Lower leg skin (tissue), 4 donors: ENCODE measurements at regions not wholly inside any gene's neighbourhood (a gene's known extent, or its start where the extent isn't known, plus 50 kb on each side); places are given as distances from the start of the nearest gene placed in this dataset.
"Not testable (repeated sequence)": the region's sequence is repeated elsewhere in the genome, so short reads cannot be mapped to it uniquely, and the experiment has no call there.

Experiments used
- DNase-seq, 2 donors: peaks; one replicate each; pipeline ENCODE4 v3.0.0-alpha.2; 2019; ENCODE audit warnings: low spot score in 2 of 2
- H3K4me3 ChIP-seq: fragments of 200-600 bp; sonication (generic); 2 replicates; pipeline ENCODE4 v1.5.1; 2017; ENCODE audit warnings: mild to moderate bottlenecking, low read depth; ENCODE audit not compliant: poor library complexity, severe bottlenecking
- POLR2A ChIP-seq, 2 donors: fragments of 450-650 bp; IDR thresholded peaks; one replicate each; pipeline ENCODE4 v1.6.1; 2016 to 2017; ENCODE audit warnings: antibody characterized with exemption in 2 of 2, mild to moderate bottlenecking in 1 of 2, moderate library complexity in 1 of 2
- WGBS, 2 donors: methylation state at CpG; one replicate each; pipeline ENCODE4 v1.1.5; 2018; 5-methylcytosine and 5-hydroxymethylcytosine counted together
- intact Hi-C: fragments of 100-400 bp; cut with DNase I; formaldehyde crosslinking; loops from one replicate; pipeline ENCODE4 v1.15.0; 2023; ENCODE audit warnings: low total_unique reads
- TF ChIP-seq, protein P1 (sequence below), 3 donors: fragments of 450-650 bp; IDR thresholded peaks; one replicate each; pipeline ENCODE4 v1.5.1; 2016; ENCODE audit warnings: antibody characterized with exemption in 3 of 3, mild to moderate bottlenecking in 3 of 3, moderate library complexity in 2 of 3

DNA sequence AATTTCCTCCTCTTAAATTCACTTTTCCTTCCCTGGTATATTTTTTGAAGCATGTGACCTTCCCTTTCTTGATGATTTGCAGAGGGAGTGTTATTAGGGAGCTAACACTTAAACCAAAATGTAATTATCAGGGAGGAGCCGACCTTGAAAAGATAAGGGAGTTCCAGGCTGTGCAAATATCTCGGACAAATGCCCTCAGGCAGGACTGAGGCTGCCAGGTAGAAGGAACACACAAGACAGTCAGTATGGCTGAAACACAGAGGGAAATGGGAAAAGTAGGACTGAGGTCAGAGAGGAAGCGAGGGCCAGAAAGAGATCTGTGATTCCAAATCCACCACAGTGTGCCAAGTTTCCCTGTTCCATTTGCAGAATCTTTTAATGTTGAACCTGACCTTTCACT, 221.0 kb downstream of the CNTN3 start:
- intact Hi-C loops: no loop called here
- whole genome bisulfite sequencing, 2 donors: 43 to 46% methylated on average over 3 of the region's 3 CpGs
- DNase-seq: no peak
- TF ChIP-seq POLR2A (IDR thresholded peaks at IDR 0.05): no peak
- TF ChIP-seq, protein P1, sequence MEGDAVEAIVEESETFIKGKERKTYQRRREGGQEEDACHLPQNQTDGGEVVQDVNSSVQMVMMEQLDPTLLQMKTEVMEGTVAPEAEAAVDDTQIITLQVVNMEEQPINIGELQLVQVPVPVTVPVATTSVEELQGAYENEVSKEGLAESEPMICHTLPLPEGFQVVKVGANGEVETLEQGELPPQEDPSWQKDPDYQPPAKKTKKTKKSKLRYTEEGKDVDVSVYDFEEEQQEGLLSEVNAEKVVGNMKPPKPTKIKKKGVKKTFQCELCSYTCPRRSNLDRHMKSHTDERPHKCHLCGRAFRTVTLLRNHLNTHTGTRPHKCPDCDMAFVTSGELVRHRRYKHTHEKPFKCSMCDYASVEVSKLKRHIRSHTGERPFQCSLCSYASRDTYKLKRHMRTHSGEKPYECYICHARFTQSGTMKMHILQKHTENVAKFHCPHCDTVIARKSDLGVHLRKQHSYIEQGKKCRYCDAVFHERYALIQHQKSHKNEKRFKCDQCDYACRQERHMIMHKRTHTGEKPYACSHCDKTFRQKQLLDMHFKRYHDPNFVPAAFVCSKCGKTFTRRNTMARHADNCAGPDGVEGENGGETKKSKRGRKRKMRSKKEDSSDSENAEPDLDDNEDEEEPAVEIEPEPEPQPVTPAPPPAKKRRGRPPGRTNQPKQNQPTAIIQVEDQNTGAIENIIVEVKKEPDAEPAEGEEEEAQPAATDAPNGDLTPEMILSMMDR (IDR thresholded peaks at IDR 0.05): no peak
- no peak overlapping the region for H3K4me3 ChIP-seq

DNA sequence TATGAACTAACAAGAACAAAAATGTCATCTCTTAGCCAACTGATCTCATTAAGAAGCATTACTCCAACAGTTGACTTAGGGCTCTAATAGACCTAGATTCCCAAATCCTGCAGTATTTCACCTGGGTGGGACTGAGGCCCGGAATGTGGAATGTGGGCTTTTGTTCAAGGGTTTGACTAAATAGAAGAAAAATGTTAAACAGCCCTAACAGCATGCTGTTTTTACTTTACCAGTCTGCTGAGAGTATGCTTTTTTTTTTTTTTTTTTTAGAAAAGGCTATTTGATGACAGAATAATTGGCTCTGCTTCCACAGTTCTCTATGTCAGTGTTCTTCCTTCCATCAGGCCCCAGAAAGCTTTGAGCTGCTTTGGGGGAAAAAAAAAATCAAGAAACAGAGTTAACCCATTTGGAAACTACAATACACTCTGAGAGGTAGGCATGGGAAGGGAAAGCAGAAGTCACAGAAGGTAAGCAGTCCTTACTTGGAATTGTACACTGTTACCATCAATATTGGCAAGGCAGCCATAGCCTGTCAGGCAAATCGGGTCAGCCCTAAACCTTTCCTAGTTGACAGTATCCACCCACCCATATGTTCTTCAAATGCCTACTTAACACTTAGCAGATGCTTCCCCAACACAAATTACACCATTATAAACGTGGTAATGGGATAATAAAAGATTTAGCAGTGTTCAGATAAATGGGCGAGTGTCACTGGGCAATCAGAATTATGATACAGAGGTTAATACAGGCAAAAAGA, 224.2 kb downstream of the CNTN3 start:
- intact Hi-C loops: no loop called here
- WGBS, 2 donors: 46 to 49% methylated on average over 4 of the region's 4 CpGs
- no peak for TF ChIP-seq POLR2A (IDR thresholded peaks at IDR 0.05)
- TF ChIP-seq, protein P1 (IDR thresholded peaks at IDR 0.05): no peak
- H3K4me3 ChIP-seq: no peak overlapping the region
- DNase-seq: no peak

DNA sequence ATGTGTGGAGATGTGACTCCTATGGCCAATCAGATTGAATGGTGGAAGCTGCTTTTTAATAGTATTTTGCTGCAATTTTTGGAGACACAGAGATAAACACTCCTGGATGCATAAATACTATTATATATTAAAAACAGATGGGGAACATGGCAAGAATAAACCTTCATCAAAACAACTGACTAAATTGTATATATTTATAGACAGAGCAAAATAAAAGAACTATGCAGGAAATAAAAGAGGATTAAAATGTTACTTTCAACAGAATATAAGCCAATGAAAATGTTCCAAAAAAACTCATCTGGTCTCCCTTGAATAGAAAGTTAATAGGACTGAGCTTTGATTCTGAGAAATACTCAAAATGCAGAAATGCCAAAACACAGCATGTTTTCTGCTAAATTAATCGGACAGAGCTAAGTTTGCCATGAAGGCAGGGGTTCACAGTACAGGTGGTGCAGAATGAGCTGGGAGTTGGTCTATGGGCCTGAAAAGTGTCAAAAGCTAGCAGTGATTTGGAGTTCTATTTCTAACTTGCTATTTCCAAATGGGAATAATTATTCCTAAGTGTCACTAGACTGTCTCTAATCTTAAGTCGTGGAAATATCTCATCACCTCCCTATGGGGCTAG, 227.2 kb downstream of the CNTN3 start:
- no peak for TF ChIP-seq POLR2A (IDR thresholded peaks at IDR 0.05)
- TF ChIP-seq, protein P1 (IDR thresholded peaks at IDR 0.05): no peak
- WGBS, 2 donors: 51 to 52% methylated on average over 2 of the region's 2 CpGs

DNA sequence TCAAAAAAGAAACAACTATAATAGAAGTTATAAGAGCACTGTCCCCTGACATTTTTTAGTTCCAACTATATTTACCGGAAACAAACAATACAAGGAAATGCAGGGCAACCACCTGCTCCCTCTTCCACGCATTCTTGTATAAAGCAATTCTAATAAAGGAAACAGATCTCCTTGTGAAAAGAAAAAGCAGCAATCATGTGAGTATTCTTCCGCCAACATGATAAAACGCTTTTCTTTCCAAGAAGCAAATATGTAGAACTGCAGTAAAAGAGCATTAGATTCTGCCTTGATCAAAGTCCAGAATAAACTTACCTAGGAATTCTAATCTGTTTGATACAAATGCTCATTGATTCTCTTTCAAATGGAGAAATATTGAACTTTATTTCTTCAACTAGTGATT, 230.3 kb downstream of the CNTN3 start:
- no peak overlapping the region for H3K4me3 ChIP-seq
- WGBS, 2 donors: 81 to 83% methylated on average over 4 of the region's 4 CpGs
- DNase-seq: no peak
- intact Hi-C loops: no loop called here
- TF ChIP-seq, protein P1 (IDR thresholded peaks at IDR 0.05): no peak
- no peak for TF ChIP-seq POLR2A (IDR thresholded peaks at IDR 0.05)

More for the DNA sequence above, 227.2 kb downstream of the CNTN3 start:
- no peak for DNase-seq
- H3K4me3 ChIP-seq: no peak overlapping the region
- intact Hi-C loops: no loop called here

DNA sequence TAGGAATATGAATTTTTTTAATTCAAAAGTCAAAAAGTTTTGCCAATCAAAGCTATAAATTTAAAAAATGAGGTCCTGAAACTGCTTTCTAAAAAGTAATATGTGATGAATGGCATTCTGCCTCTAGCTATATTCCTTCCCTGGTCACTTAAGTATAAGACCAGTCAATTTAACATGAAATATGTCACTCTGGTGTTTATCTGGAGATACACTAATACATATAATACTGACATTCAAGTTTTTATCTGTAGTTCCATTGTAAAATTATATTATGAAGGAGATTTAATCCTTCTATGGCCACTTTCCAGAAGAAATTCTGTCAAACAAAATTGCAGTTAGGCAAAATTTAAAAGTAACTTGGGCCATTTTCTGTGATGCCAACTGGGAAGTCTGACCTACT, 236.8 kb downstream of the CNTN3 start:
- H3K4me3 ChIP-seq: no peak overlapping the region
- TF ChIP-seq POLR2A (IDR thresholded peaks at IDR 0.05): no peak
- TF ChIP-seq, protein P1 (IDR thresholded peaks at IDR 0.05): no peak
- no peak for DNase-seq
- intact Hi-C loops: no loop called here

DNA sequence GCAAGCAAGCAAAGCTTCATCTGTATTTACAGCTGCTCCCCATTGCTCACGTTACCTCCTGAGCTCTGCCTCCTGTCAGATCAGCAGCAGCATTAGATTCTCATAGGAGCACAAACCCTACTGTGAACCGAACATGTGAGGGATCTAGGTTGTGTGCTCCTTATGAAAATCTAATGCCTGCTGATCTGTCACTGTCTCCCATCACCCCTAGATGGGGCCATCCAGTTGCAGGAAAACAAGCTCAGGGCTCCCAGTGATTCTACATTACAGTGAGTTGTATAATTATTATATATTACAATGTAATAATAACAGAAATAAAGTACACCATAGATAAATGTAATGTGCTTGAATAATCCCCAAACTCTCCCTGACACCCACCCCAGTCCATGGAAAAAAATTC, 238.1 kb downstream of the CNTN3 start:
- intact Hi-C loops, H3K4me3 ChIP-seq, DNase-seq: not testable (repeated sequence)
- 70 to 87% methylated on average over 2 of the region's 2 CpGs for WGBS, 2 donors
